ENCODE measurements at regions not wholly inside any gene's neighbourhood (a gene's known extent, or its start where the extent isn't known, plus 50 kb on each side); places are given as distances from the start of the nearest gene placed in this dataset.

DNA sequence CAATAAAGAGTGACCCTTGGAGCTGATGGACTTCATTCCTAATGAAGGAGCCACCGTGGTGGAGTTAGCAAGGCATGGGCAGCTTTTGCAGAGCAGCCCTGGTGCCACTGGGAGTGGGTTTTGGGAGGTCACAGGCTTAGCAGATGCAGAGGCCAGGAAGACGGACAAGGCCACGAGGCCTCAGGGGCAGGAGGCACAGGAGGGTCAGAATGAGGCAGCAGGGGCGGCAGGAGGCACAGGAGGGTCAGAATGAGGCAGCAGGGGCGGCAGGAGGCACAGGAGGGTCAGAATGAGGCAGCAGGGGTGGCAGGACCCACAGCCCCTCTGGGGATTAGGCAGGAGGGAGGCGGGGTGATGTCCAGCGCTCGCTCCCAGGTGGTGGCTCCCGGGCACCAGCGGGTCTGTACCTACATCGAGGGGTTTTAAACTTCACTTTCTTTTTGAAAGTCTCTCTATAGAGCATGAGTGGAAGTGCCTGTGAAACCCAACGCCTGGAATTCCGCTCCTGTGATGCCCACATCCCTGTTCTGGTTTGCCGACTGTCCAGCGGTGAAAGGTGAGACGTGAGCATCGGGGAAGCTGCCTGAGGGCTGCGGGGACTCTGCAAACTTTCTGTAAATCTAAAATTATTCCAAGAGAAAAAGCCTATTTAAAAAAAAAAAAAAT, 521.6 kb downstream of the BRD1 start:
- Histone ChIP-seq H3K36me3 (replicated peaks; ENCODE audit: insufficient read depth, low read length) (no peaks in the 10 kb centered on the region), H3K9ac (ENCODE audit: low read length) (no peak overlapping the region), H3K4me1 (ENCODE audit: low read length) (no peaks in the 10 kb centered on the region), H3K27ac (ENCODE audit: low read length) (no peak overlapping the region), H4K20me1 (ENCODE audit: insufficient read depth, low read length) (no peaks in the 10 kb centered on the region), H3K27me3 (replicated peaks; ENCODE audit: insufficient read depth, low read length) (peaks cover 24% of the 10 kb centered on the region), H3K9me3 (replicated peaks; ENCODE audit: insufficient read depth, low read length) (no peaks in the 10 kb centered on the region), H3K79me2 (ENCODE audit: low read length) (no peaks in the 10 kb centered on the region), H3K9me2 (replicated peaks; ENCODE audit: insufficient read depth, low read length) (no peaks in the 10 kb centered on the region), H3K4me2 (ENCODE audit: low read depth, low read length) (no peak overlapping the region), H2AFZ (ENCODE audit: low read length) (no peak overlapping the region), H3K4me3 (ENCODE audit: low read length) (no peak overlapping the region), H3F3A (ENCODE audit: insufficient read depth, low read length) (no peaks in the 10 kb centered on the region)
- TF ChIP-seq EZH2phosphoT487 (IDR thresholded peaks at IDR 0.05; ENCODE audit: low read length) (no peak), EZH2 (optimal IDR thresholded peaks at IDR 0.05; ENCODE audit: low read depth, low read length) (no peak)
- TF ChIP-seq, protein P1, sequence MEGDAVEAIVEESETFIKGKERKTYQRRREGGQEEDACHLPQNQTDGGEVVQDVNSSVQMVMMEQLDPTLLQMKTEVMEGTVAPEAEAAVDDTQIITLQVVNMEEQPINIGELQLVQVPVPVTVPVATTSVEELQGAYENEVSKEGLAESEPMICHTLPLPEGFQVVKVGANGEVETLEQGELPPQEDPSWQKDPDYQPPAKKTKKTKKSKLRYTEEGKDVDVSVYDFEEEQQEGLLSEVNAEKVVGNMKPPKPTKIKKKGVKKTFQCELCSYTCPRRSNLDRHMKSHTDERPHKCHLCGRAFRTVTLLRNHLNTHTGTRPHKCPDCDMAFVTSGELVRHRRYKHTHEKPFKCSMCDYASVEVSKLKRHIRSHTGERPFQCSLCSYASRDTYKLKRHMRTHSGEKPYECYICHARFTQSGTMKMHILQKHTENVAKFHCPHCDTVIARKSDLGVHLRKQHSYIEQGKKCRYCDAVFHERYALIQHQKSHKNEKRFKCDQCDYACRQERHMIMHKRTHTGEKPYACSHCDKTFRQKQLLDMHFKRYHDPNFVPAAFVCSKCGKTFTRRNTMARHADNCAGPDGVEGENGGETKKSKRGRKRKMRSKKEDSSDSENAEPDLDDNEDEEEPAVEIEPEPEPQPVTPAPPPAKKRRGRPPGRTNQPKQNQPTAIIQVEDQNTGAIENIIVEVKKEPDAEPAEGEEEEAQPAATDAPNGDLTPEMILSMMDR (IDR thresholded peaks at IDR 0.05; ENCODE audit: low read length) = no peak
- no peak for DNase-seq

DNA sequence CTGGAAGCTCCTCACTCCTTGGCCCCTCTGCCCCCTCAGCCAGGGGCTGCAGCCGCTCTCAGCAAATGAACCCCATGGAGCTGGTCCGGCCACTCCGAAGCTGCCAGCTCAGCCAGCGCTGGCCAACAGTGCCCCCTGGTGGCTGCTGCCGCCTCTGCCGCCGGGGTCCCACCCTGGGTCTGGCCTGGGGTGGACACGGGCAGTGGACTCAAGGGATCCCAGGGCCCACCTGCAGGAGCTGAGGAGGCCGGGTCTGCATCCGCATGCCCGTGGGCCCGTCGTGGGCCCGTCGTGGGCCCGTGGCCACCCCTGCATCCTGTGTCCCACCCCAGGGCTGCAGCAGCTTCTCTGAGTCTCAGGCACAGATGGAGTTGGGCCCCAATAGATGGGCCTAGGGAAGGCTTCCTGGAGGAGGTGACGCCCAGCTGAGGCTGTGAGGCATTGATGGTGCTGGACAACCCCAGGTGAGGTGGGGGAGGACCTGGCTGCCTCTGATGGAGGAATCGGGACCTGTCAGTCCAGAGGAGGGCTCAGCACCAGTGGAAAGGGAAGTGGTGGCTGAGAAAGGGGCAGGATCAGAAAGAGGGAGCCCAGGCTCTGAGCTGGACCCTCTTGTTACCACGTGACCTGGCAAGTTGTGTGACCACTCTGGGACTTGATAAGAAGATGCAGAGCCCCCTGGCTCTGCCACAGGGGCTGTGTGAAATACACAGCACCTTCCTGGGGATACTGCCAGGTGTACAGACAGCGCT, 522.3 kb downstream of the BRD1 start:
- Histone ChIP-seq H3K27me3 (replicated peaks; ENCODE audit: insufficient read depth, low read length) (peaks cover 32% of the 10 kb centered on the region), H3K9me2 (replicated peaks; ENCODE audit: insufficient read depth, low read length) (no peaks in the 10 kb centered on the region), H3K36me3 (replicated peaks; ENCODE audit: insufficient read depth, low read length) (no peaks in the 10 kb centered on the region), H3K4me3 (ENCODE audit: low read length) (no peak overlapping the region), H2AFZ (ENCODE audit: low read length) (0 out of 2 replicates have a peak overlapping the region, but pooled peaks have one; percentile 14), H3K79me2 (ENCODE audit: low read length) (no peaks in the 10 kb centered on the region), H3K4me1 (ENCODE audit: low read length) (no peaks in the 10 kb centered on the region), H3K9ac (ENCODE audit: low read length) (no peak overlapping the region), H3K9me3 (replicated peaks; ENCODE audit: insufficient read depth, low read length) (no peaks in the 10 kb centered on the region), H4K20me1 (ENCODE audit: insufficient read depth, low read length) (no peaks in the 10 kb centered on the region), H3K27ac (ENCODE audit: low read length) (no peak overlapping the region), H3F3A (ENCODE audit: insufficient read depth, low read length) (no peaks in the 10 kb centered on the region), H3K4me2 (ENCODE audit: low read depth, low read length) (peak overlapping the region; percentile 41; the same call in 1 of the 2 replicates)
- DNase-seq = peak; percentile 49
- no peak for TF ChIP-seq EZH2phosphoT487 (IDR thresholded peaks at IDR 0.05; ENCODE audit: low read length)
- no peak for TF ChIP-seq EZH2 (optimal IDR thresholded peaks at IDR 0.05; ENCODE audit: low read depth, low read length)
- TF ChIP-seq, protein P1 (IDR thresholded peaks at IDR 0.05; ENCODE audit: low read length) = peak; percentile 93

DNA sequence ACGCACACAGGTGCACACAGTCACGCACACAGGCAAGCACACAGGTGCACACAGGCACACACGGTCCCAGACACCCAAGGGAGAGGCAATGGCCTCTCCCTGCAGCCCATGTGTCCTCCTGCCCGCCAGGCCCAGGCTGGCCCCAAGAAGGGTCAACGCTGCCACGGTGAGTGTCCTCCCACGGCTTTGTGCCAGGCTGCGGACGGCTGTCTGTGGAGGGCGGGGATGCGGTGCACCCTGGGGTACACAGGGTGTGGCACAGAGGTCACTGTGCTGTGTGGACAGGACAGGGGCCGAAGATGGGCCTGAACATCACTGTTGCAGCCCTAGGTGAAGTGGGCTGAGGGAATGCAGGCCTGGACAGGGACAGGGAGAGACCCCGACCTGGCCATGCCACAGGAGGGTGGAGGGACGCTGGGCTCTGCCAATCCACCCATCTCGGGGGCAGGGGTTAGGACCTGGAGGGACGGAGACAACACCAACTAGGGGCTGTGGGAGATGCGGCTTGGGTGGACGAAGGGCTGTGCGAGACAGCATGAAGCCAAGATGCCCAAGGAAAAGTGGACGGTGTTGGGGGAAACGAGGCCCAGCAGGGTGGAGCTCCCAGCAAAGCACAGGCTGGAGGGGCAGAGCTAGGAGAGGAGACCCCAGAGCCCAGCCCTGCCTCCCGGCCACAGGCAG, 523.8 kb downstream of the BRD1 start:
- Histone ChIP-seq H3K4me2 (ENCODE audit: low read depth, low read length) (no peak overlapping the region), H3K4me1 (ENCODE audit: low read length) (no peaks in the 10 kb centered on the region), H3K27ac (ENCODE audit: low read length) (no peak overlapping the region), H3K9me2 (replicated peaks; ENCODE audit: insufficient read depth, low read length) (no peaks in the 10 kb centered on the region), H3K9ac (ENCODE audit: low read length) (no peak overlapping the region), H3K9me3 (replicated peaks; ENCODE audit: insufficient read depth, low read length) (no peaks in the 10 kb centered on the region), H3K27me3 (replicated peaks; ENCODE audit: insufficient read depth, low read length) (peaks cover 46% of the 10 kb centered on the region), H2AFZ (ENCODE audit: low read length) (no peak overlapping the region), H3F3A (ENCODE audit: insufficient read depth, low read length) (no peaks in the 10 kb centered on the region), H3K36me3 (replicated peaks; ENCODE audit: insufficient read depth, low read length) (no peaks in the 10 kb centered on the region), H4K20me1 (ENCODE audit: insufficient read depth, low read length) (no peaks in the 10 kb centered on the region), H3K4me3 (ENCODE audit: low read length) (no peak overlapping the region), H3K79me2 (ENCODE audit: low read length) (no peaks in the 10 kb centered on the region)
- TF ChIP-seq EZH2phosphoT487 (IDR thresholded peaks at IDR 0.05; ENCODE audit: low read length) (no peak), EZH2 (optimal IDR thresholded peaks at IDR 0.05; ENCODE audit: low read depth, low read length) (no peak)
- TF ChIP-seq, protein P1 (IDR thresholded peaks at IDR 0.05; ENCODE audit: low read length) = no peak
- DNase-seq = no peak

All from MM.1S (cell line).